CD4-positive, alpha-beta T cell treated with Interleukin-21 for 1 hour (primary cell): ENCODE measurements at regions not wholly inside any gene's neighbourhood (a gene's known extent, or its start where the extent isn't known, plus 50 kb on each side); places are given as distances from the start of the nearest gene placed in this dataset.
"Not testable (repeated sequence)": the region's sequence is repeated elsewhere in the genome, so short reads cannot be mapped to it uniquely, and the experiment has no call there.

Experiments used
- DNase-seq: peaks from one replicate; pipeline ENCODE4 v3.0.0-alpha.2; 2020

DNA sequence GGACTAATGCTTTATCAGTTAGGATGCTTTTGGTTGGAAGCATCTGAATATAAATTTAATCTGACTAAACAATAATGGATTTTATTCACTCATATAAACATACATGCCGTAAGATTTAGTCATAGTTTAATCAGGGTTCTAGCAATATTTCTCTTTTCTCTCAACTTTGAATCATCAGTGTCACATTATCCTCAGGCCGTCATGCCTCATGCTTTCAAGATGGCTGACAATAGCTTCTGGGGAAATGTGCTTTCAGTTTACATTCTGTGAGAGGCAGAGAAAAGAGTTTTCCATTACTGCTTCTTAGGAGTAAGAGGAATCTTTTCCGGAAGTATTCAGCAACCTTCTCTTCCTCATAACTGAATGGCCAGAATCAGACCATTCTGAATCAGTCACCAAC lies 162.2 kb downstream of the GJA1 start:
- DNase-seq, result no peak

DNA sequence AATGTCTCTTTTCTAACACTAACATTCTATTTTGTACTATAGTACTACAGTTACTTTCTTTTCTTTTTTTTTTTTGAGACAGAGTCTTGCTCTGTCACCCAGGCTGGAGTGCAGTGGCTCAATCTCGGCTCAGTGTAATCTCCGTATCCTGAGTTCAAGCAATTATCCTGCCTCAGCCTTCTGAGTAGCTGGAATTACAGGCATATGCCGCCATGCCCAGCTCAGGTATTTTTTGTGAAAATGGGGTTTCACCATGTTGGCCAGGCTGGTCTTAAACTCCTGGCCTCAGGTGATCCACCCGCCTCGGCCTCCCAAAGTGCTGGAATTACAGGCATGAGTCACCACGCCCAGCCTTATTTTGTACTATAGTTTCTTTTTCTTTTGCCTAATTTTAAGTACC lies 163.9 kb downstream of the GJA1 start:
- not testable (repeated sequence) for DNase-seq

- DNase-seq, result no peak
Measured at GRCh38 chr6:121600389-121601168, 165.1 kb downstream of the GJA1 start.

DNA sequence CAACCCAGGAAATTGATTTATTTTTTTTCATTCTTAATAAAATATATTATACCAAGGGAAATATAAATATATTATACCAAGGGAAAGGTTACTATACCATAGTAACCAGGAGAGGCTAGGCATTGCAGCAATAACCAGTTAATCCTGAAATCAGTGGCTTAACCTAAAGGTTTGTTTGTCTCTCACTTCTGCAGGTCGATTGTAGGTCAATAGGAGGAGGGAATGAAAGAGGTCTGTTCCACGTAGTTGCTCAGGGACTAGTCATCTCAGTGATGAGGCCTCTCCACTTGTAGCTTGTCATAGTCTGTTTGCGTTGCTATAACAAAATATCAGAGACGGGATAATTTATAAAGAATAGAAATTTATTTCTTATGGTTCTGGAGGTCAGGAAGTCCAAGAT lies 168.0 kb downstream of the GJA1 start:
- no peak for DNase-seq

- no peak for DNase-seq
Measured at GRCh38 chr6:121607721-121608120, 172.3 kb downstream of the GJA1 start.

- no peak for DNase-seq
Measured at GRCh38 chr6:121608270-121608669, 172.8 kb downstream of the GJA1 start.

DNA sequence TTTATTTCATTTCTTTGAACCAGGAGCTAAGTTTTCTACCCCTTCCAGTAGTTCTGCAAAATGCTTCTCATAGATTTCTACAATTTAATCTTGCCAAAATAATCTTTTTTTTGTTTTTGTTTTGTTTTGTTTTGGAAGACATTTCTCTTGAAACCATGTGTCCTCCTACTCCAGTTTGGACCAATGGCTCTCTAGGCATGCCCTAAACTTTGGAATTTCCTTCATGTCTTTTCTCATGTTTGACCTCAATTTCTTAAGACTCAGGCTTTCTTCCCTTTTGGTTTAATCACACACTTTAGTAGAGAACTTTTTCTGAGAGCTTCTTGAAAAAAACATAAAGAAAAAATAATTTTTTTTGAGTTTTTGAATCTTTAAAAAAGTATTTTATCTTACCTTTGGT lies 173.8 kb downstream of the GJA1 start:
- DNase-seq, result no peak

- no peak for DNase-seq
Measured at GRCh38 chr6:121612927-121613326, 177.5 kb downstream of the GJA1 start.

GRCh38 chr6:121614115-121614514 lies 178.7 kb downstream of the GJA1 start:
- no peak for DNase-seq

GRCh38 chr6:121615493-121615892 lies 180.0 kb downstream of the GJA1 start:
- no peak for DNase-seq

- DNase-seq, result no peak
Measured at GRCh38 chr6:121616406-121616805, 181.0 kb downstream of the GJA1 start.

- no peak for DNase-seq
Measured at GRCh38 chr6:121617388-121617787, 181.9 kb downstream of the GJA1 start.

DNA sequence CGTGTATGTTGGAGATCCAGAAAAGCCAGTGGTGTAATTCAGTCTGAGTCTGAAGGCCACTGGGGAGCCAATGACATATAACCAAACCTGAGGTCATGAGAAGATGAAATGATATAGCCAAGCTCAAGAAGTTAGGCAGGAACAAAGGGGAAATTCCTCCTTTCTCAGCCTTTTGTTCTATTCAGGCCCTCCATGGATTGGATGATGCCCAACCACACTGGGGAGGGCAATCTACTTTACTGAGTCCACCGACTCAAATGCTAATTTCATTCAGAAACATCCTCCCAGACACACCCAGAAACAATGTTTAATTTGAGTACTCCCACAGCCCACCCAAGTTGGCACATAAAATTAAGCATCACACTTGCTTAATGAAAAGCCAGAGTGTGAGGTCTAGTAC lies 183.6 kb downstream of the GJA1 start:
- no peak for DNase-seq

- no peak for DNase-seq
Measured at GRCh38 chr6:121619987-121620740, 184.7 kb downstream of the GJA1 start.

GRCh38 chr6:121627761-121628160 lies 192.3 kb downstream of the GJA1 start:
- no peak for DNase-seq

DNA sequence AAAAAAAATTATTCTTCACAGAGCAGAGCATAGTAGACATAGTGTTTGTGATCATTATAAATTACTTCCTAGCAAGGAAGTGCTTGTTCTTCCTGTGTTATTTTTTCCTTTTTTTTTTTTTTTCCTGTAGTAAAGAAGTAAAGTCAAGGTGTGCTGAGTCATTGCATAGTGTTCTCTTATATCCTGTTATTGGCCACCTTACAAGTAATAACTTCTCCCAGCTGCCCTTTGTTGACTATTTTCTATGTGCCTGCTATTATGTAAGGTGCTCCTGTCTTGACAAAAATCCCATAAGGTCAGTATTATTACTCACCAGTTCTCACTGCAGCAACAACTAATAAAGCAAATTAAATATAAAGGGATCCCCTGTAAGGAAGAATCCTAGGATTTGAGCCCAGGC lies 195.3 kb downstream of the GJA1 start:
- no peak for DNase-seq

DNA sequence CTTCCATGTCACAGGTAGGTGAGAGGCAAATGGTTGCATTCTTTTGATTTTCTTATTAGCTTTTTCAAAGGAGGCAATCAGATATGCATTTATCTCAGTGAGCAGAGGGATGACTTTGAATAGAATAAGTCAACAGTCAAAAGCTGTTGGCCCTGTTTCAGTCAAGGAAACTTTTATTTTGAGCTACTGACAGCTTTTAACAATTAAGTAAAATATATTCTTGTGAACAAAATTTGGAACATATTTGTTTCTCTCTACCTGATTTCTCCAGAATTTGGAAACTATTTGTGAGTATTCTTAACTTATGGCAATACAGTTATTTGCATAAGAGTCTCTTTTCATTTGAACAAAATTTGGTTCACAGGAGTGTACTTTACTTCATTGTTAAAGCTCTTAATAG lies 196.3 kb downstream of the GJA1 start:
- not testable (repeated sequence) for DNase-seq

GRCh38 chr6:121633309-121633708 lies 197.9 kb downstream of the GJA1 start:
- DNase-seq, result no peak

GRCh38 chr6:121634586-121634985 lies 199.1 kb downstream of the GJA1 start:
- DNase-seq, result not testable (repeated sequence)

- no peak for DNase-seq
Measured at GRCh38 chr6:121635355-121635754, 199.9 kb downstream of the GJA1 start.

- not testable (repeated sequence) for DNase-seq
Measured at GRCh38 chr6:121636217-121636616, 200.8 kb downstream of the GJA1 start.

GRCh38 chr6:121639021-121639420 lies 203.6 kb downstream of the GJA1 start:
- DNase-seq, result no peak

GRCh38 chr6:121641158-121641557 lies 205.7 kb downstream of the GJA1 start:
- no peak for DNase-seq

- DNase-seq, result no peak
Measured at GRCh38 chr6:121645100-121645745, 209.8 kb downstream of the GJA1 start.
